HCT116 (cell line): ENCODE measurements at regions not wholly inside any gene's neighbourhood (a gene's known extent, or its start where the extent isn't known, plus 50 kb on each side); places are given as distances from the start of the nearest gene placed in this dataset.

Experiments
- ATAC-seq: fragments of 200-7000 bp; cut with Tn5 transposase; 2 replicates; pipeline ENCODE4 v1.9.1; 2020; ENCODE audit warnings: mild to moderate bottlenecking, moderate library complexity
- BruUV-seq: library from RNA; stranded (reverse); fragments of 400-500 nt; replicated peaks from 2 replicates; lab custom pipeline; 2021; lab: Mats Ljungman, UMichigan
- CTCF ChIA-PET: fragments of 300-600 bp; sonication (Branson Sonifier 250); formaldehyde crosslinking; loops from one replicate; lab custom pipeline; 2021; ENCODE audit warnings: antibody characterized with exemption; lab: Charles Lee
- POLR2A ChIA-PET: fragments of 300-600, 350-600 bp; sonication (Branson Sonifier 250); formaldehyde crosslinking; loops from one replicate; lab custom pipeline; 2021; ENCODE audit warnings: antibody characterized with exemption; lab: Charles Lee
- RAD21 ChIA-PET, 2 experiments: fragments of 300-600 bp; sonication (Branson Sonifier 250); formaldehyde crosslinking; loops; one replicate each; lab custom pipeline; 2023; ENCODE audit warnings: low total read pairs in 2 of 2; ENCODE audit not compliant: uncharacterized antibody in 2 of 2, unreplicated experiment in 2 of 2, low non-redundant PET in 1 of 2; lab: Charles Lee
- DNase-seq: peaks from one replicate; pipeline ENCODE4 v3.0.0-alpha.2; 2010; ENCODE audit warnings: low read depth, low spot score
- H2AFZ ChIP-seq: fragments of 200-600 bp; shearing (Covaris generic), sonication (generic); 2 replicates; pipeline ENCODE4 v1.6.1; 2017; ENCODE audit warnings: low read depth, mixed run types, mixed read lengths, antibody characterized with exemption, low read length; ENCODE audit not compliant: poor library complexity, severe bottlenecking
- H3K27ac ChIP-seq: 2 replicates; pipeline ENCODE4 v1.5.1; 2012; ENCODE audit warnings: low read depth, low read length
- H3K27me3 ChIP-seq: fragments of 200-600 bp; sonication (generic); 2 replicates; pipeline ENCODE4 v1.6.1; 2016; ENCODE audit warnings: mixed run types, low read length, mixed read lengths; ENCODE audit not compliant: insufficient read depth
- H3K36me3 ChIP-seq, 2 experiments: fragments of 200-500 bp in 1 of 2; fragments of 200-600 bp in 1 of 2; sonication (Bioruptor generic) in 1 of 2; sonication (generic) in 1 of 2; 2 replicates each; pipeline versions ENCODE4 v1.5.1 to v1.6.1; 2014 to 2016; ENCODE audit warnings: low read length in 2 of 2, inconsistent platforms in 1 of 2, mixed read lengths in 1 of 2, mixed run types in 1 of 2; ENCODE audit not compliant: insufficient read depth in 2 of 2, control insufficient read depth in 1 of 2
- H3K4me1 ChIP-seq, 2 experiments: fragments of 200-600 bp in 1 of 2; sonication (generic) in 1 of 2; 2 replicates each; pipeline versions ENCODE4 v1.5.1 to v1.6.1; 2012 to 2017; ENCODE audit warnings: low read length in 2 of 2, inconsistent platforms in 1 of 2, mild to moderate bottlenecking in 1 of 2, mixed read lengths in 1 of 2, mixed run types in 1 of 2, moderate library complexity in 1 of 2; ENCODE audit not compliant: insufficient read depth in 2 of 2, control insufficient read depth in 1 of 2
- H3K4me2 ChIP-seq: fragments of 200-600 bp; sonication (generic); 2 replicates; pipeline ENCODE4 v1.6.1; 2017; ENCODE audit warnings: mixed run types, low read length, mixed read lengths
- H3K4me3 ChIP-seq, 2 experiments: fragments of 200-600 bp in 1 of 2; sonication (generic) in 1 of 2; replicated peaks in 1 of 2; 2 replicates each; pipeline ENCODE4 v1.5.1; 2011 to 2016; ENCODE audit warnings: low read length in 2 of 2, control low read depth in 1 of 2, low read depth in 1 of 2, mild to moderate bottlenecking in 1 of 2, mixed read lengths in 1 of 2, mixed run types in 1 of 2
- H3K79me2 ChIP-seq: fragments of 200-600 bp; sonication (generic); 2 replicates; pipeline ENCODE4 v1.6.1; 2017; ENCODE audit warnings: mild to moderate bottlenecking, mixed run types, low read length, moderate library complexity, mixed read lengths; ENCODE audit not compliant: insufficient read depth
- H3K9ac ChIP-seq: fragments of 200-600 bp; sonication (generic); 2 replicates; pipeline ENCODE4 v1.6.1; 2016; ENCODE audit warnings: low read length, mixed read lengths
- H3K9me2 ChIP-seq: fragments of 200-600 bp; sonication (generic), shearing (Covaris generic); 2 replicates; pipeline ENCODE4 v1.6.1; 2017; ENCODE audit warnings: mixed run types, mild to moderate bottlenecking, moderate library complexity; ENCODE audit not compliant: insufficient read depth
- H3K9me3 ChIP-seq, 2 experiments: fragments of 200-500 bp in 1 of 2; fragments of 200-600 bp in 1 of 2; sonication (Bioruptor generic) in 1 of 2; sonication (generic) in 1 of 2; 2 replicates each; pipeline ENCODE4 v1.6.1; 2014 to 2017; ENCODE audit warnings: low read length in 2 of 2, mixed read lengths in 2 of 2, inconsistent platforms in 1 of 2, low read depth in 1 of 2, mild to moderate bottlenecking in 1 of 2, mixed run types in 1 of 2, moderate library complexity in 1 of 2; ENCODE audit not compliant: control insufficient read depth in 1 of 2, insufficient read depth in 1 of 2
- H4K20me1 ChIP-seq: fragments of 200-600 bp; sonication (generic), shearing (Covaris generic); 2 replicates; pipeline ENCODE4 v1.6.1; 2017; ENCODE audit warnings: mixed run types, mild to moderate bottlenecking, moderate library complexity; ENCODE audit not compliant: insufficient read depth
- CBX3 ChIP-seq: IDR thresholded peaks from 2 replicates; pipeline ENCODE4 v1.6.1; 2012; ENCODE audit warnings: low read depth
- ELF1 ChIP-seq: IDR thresholded peaks from 2 replicates; pipeline ENCODE4 v1.6.1; 2012; ENCODE audit warnings: low read depth, borderline replicate concordance
- JUND ChIP-seq: IDR thresholded peaks from 2 replicates; pipeline ENCODE4 v1.6.1; 2012
- intact Hi-C: fragments of 100-400 bp; cut with micrococcal nuclease; formaldehyde crosslinking; loops from 2 replicates; pipeline ENCODE4 v1.10.0; 2022
- TF ChIP-seq, protein P1 (sequence below): IDR thresholded peaks from 2 replicates; pipeline ENCODE4 v1.6.1; 2011; ENCODE audit warnings: mild to moderate bottlenecking, low read length, moderate library complexity; ENCODE audit not compliant: insufficient replicate concordance; ENCODE audit errors: extremely low read depth
- TF ChIP-seq, protein P2 (sequence below), 3 experiments: fragments of 200-600 bp in 1 of 3; sonication (generic) in 1 of 3; IDR thresholded peaks in 2 of 3; conservative IDR thresholded peaks in 1 of 3; 2 replicates each; pipeline ENCODE4 v1.5.1; 2012 to 2017; ENCODE audit warnings: low read depth in 2 of 3, low read length in 2 of 3, antibody characterized with exemption in 1 of 3, borderline replicate concordance in 1 of 3, control low read depth in 1 of 3, mild to moderate bottlenecking in 1 of 3, mixed read lengths in 1 of 3, mixed run types in 1 of 3, moderate library complexity in 1 of 3; ENCODE audit not compliant: insufficient read depth in 1 of 3

DNA sequence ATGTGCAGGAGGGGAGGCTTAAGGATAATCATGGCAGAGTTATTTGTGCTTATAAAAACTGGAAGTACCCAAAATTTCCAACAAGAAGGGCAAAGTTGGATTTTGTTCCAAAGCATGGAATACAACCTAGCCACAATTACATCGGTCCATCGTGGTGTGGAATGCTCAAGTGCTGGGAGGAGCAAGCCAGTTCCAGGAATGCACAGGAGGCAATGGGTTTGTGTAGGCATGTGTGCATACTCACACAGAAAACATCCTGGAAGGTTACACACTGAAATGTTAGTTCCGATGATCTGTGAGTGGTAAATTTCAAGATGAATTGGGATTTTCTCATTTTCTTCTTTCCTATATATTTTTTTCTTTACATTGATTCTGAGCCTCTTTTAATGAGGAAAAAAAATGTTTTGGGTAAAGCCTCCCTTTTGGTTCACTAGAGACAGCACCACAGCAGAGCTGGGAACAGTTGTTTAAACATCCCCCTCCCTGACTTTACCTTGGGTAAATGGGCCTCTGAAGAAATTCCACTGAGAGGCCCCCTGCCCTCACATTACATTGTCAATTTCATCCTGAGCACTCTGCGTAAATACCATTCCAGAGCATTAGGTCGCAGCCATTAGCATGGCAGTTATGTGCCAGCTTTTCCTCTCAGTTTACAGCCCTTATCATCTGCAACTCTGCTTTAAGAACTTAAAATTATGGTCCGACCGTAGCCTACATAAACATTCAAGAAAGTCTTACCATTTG, 122.0 kb downstream of the UQCRFS1 start:
- ChIA-PET RAD21 (no interaction called here), CTCF (no interaction called here), POLR2A (no interaction called here)
- Histone ChIP-seq H3K4me2 (no peak overlapping the region), H3K79me2 (no peaks in the 10 kb centered on the region), H3K9me2 (no peaks in the 10 kb centered on the region), H2AFZ (no peak overlapping the region), H3K9me3 (peaks cover 0 to 4% of the 10 kb centered on the region in 2 experiments; a peak in 2 of 4 replicates), H3K4me3 (no peak overlapping the region), H3K4me1 (no peaks in the 10 kb centered on the region), H4K20me1 (no peaks in the 10 kb centered on the region), H3K9ac (no peak overlapping the region), H3K27me3 (no peaks in the 10 kb centered on the region), H3K36me3 (no peaks in the 10 kb centered on the region), H3K27ac (no peak overlapping the region)
- intact Hi-C loops: no loop called here
- no TSS peak for BruUV-seq
- TF ChIP-seq JUND (no peak), CBX3 (no peak), ELF1 (no peak)
- TF ChIP-seq, protein P1, sequence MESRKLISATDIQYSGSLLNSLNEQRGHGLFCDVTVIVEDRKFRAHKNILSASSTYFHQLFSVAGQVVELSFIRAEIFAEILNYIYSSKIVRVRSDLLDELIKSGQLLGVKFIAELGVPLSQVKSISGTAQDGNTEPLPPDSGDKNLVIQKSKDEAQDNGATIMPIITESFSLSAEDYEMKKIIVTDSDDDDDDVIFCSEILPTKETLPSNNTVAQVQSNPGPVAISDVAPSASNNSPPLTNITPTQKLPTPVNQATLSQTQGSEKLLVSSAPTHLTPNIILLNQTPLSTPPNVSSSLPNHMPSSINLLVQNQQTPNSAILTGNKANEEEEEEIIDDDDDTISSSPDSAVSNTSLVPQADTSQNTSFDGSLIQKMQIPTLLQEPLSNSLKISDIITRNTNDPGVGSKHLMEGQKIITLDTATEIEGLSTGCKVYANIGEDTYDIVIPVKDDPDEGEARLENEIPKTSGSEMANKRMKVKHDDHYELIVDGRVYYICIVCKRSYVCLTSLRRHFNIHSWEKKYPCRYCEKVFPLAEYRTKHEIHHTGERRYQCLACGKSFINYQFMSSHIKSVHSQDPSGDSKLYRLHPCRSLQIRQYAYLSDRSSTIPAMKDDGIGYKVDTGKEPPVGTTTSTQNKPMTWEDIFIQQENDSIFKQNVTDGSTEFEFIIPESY: no peak
- TF ChIP-seq, protein P2, sequence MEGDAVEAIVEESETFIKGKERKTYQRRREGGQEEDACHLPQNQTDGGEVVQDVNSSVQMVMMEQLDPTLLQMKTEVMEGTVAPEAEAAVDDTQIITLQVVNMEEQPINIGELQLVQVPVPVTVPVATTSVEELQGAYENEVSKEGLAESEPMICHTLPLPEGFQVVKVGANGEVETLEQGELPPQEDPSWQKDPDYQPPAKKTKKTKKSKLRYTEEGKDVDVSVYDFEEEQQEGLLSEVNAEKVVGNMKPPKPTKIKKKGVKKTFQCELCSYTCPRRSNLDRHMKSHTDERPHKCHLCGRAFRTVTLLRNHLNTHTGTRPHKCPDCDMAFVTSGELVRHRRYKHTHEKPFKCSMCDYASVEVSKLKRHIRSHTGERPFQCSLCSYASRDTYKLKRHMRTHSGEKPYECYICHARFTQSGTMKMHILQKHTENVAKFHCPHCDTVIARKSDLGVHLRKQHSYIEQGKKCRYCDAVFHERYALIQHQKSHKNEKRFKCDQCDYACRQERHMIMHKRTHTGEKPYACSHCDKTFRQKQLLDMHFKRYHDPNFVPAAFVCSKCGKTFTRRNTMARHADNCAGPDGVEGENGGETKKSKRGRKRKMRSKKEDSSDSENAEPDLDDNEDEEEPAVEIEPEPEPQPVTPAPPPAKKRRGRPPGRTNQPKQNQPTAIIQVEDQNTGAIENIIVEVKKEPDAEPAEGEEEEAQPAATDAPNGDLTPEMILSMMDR (IDR thresholded peaks at IDR 0.05 in 2 of 3, conservative IDR thresholded peaks at IDR 0.05 in 1 of 3; ENCODE audit: borderline replicate concordance in 1 of 3, insufficient read depth in 1 of 3, low read depth in 2 of 3, low read length in 2 of 3): no peak
- ATAC-seq (no peak), DNase-seq (no peak)
